ENCODE measurements at regions not wholly inside any gene's neighbourhood (a gene's known extent, or its start where the extent isn't known, plus 50 kb on each side); places are given as distances from the start of the nearest gene placed in this dataset.
"Not testable (repeated sequence)": the region's sequence is repeated elsewhere in the genome, so short reads cannot be mapped to it uniquely, and the experiment has no call there.

- no peak for DNase-seq
Observed at GRCh38 chr5:18379189-18379588, 744.9 kb downstream of the TAF11L14 start.

GRCh38 chr5:18380729-18381362 lies 746.6 kb downstream of the TAF11L14 start:
- DNase-seq, result no peak

- no peak for DNase-seq
Observed at GRCh38 chr5:18393565-18394442, 759.5 kb downstream of the TAF11L14 start.

GRCh38 chr5:18394443-18394804 lies 760.2 kb downstream of the TAF11L14 start:
- DNase-seq, result no peak

GRCh38 chr5:18395126-18396110 lies 761.2 kb downstream of the TAF11L14 start:
- no peak for DNase-seq

GRCh38 chr5:18397371-18397770 lies 763.1 kb downstream of the TAF11L14 start:
- DNase-seq, result no peak

- DNase-seq, result no peak
Observed at GRCh38 chr5:18397891-18398290, 763.6 kb downstream of the TAF11L14 start.

- not testable (repeated sequence) for DNase-seq
Observed at GRCh38 chr5:18399461-18400327, 765.4 kb downstream of the TAF11L14 start.

GRCh38 chr5:18403141-18403540 lies 768.9 kb downstream of the TAF11L14 start:
- DNase-seq, result no peak

GRCh38 chr5:18403941-18404438 lies 769.7 kb downstream of the TAF11L14 start:
- no peak for DNase-seq

- no peak for DNase-seq
Observed at GRCh38 chr5:18420711-18421110, 786.5 kb downstream of the TAF11L14 start.

- DNase-seq, result no peak
Observed at GRCh38 chr5:18433336-18433735, 799.1 kb downstream of the TAF11L14 start.

- no peak for DNase-seq
Observed at GRCh38 chr5:18438126-18438525, 803.9 kb downstream of the TAF11L14 start.

GRCh38 chr5:18455521-18455920 lies 821.3 kb downstream of the TAF11L14 start:
- DNase-seq, result no peak

- DNase-seq, result no peak
Observed at GRCh38 chr5:18457255-18457654, 823.0 kb downstream of the TAF11L14 start.

- no peak for DNase-seq
Observed at GRCh38 chr5:18461766-18462165, 827.5 kb downstream of the TAF11L14 start.

- peak; percentile 38 for DNase-seq
Observed at GRCh38 chr5:18465833-18466681, 831.8 kb downstream of the TAF11L14 start.

GRCh38 chr5:18466731-18467130 lies 832.5 kb downstream of the TAF11L14 start:
- DNase-seq, result no peak

- DNase-seq, result not testable (repeated sequence)
Observed at GRCh38 chr5:18471791-18472190, 837.5 kb downstream of the TAF11L14 start.

- no peak for DNase-seq
Observed at GRCh38 chr5:18483451-18483850, 849.2 kb downstream of the TAF11L14 start.

GRCh38 chr5:18487928-18488480 lies 853.7 kb downstream of the TAF11L14 start:
- DNase-seq, result no peak
